ENCODE measurements at regions not wholly inside any gene's neighbourhood (a gene's known extent, or its start where the extent isn't known, plus 50 kb on each side); places are given as distances from the start of the nearest gene placed in this dataset.

GRCh38 chr10:47053081-47053798 lies 142.0 kb downstream of the PTPN20 start:
- H3K36me3 ChIP-seq (ENCODE audit: control insufficient read depth in 2 of 2, insufficient read depth in 2 of 2, low read length in 2 of 2), result no peaks in the 10 kb centered on the region
- no peaks in the 10 kb centered on the region for H3K4me1 ChIP-seq (ENCODE audit: control insufficient read depth in 2 of 2, insufficient read depth in 2 of 2, low read length in 2 of 2)
- no peaks in the 10 kb centered on the region for H3K27me3 ChIP-seq (ENCODE audit: control insufficient read depth in 2 of 2, insufficient read depth in 2 of 2, low read length in 2 of 2)
- H3K4me3 ChIP-seq (ENCODE audit: low read length in 2 of 2), result no peak overlapping the region
- H3K9me3 ChIP-seq (ENCODE audit: control insufficient read depth in 2 of 2, low read length in 2 of 2), result no peaks in the 10 kb centered on the region
- no peak overlapping the region for H3K27ac ChIP-seq (ENCODE audit: low read depth in 2 of 2, low read length in 2 of 2)
- H3K9ac ChIP-seq (ENCODE audit: low read depth in 1 of 2, low read length in 2 of 2), result no peak overlapping the region

GRCh38 chr10:47054974-47055373 lies 143.7 kb downstream of the PTPN20 start:
- H3K36me3 ChIP-seq (ENCODE audit: control insufficient read depth in 2 of 2, insufficient read depth in 2 of 2, low read length in 2 of 2), result no peaks in the 10 kb centered on the region
- H3K9me3 ChIP-seq (ENCODE audit: control insufficient read depth in 2 of 2, low read length in 2 of 2), result no peaks in the 10 kb centered on the region
- H3K9ac ChIP-seq (ENCODE audit: low read depth in 1 of 2, low read length in 2 of 2), result no peak overlapping the region
- H3K27ac ChIP-seq (ENCODE audit: low read depth in 2 of 2, low read length in 2 of 2), result no peak overlapping the region
- H3K4me3 ChIP-seq (ENCODE audit: low read length in 2 of 2), result no peak overlapping the region
- H3K4me1 ChIP-seq (ENCODE audit: control insufficient read depth in 2 of 2, insufficient read depth in 2 of 2, low read length in 2 of 2), result no peaks in the 10 kb centered on the region
- H3K27me3 ChIP-seq (ENCODE audit: control insufficient read depth in 2 of 2, insufficient read depth in 2 of 2, low read length in 2 of 2), result peaks cover 0 to 2% of the 10 kb centered on the region in 2 donors

GRCh38 chr10:47055386-47056246 lies 144.4 kb downstream of the PTPN20 start:
- Histone ChIP-seq H3K4me3 (ENCODE audit: low read length in 2 of 2) (no peak overlapping the region), H3K9ac (ENCODE audit: low read depth in 1 of 2, low read length in 2 of 2) (no peak overlapping the region), H3K36me3 (ENCODE audit: control insufficient read depth in 2 of 2, insufficient read depth in 2 of 2, low read length in 2 of 2) (no peaks in the 10 kb centered on the region), H3K4me1 (ENCODE audit: control insufficient read depth in 2 of 2, insufficient read depth in 2 of 2, low read length in 2 of 2) (no peaks in the 10 kb centered on the region), H3K27ac (ENCODE audit: low read depth in 2 of 2, low read length in 2 of 2) (no peak overlapping the region), H3K9me3 (ENCODE audit: control insufficient read depth in 2 of 2, low read length in 2 of 2) (no peaks in the 10 kb centered on the region), H3K27me3 (ENCODE audit: control insufficient read depth in 2 of 2, insufficient read depth in 2 of 2, low read length in 2 of 2) (peaks cover 0 to 2% of the 10 kb centered on the region in 2 donors)

GRCh38 chr10:47056247-47056510 lies 145.0 kb downstream of the PTPN20 start:
- Histone ChIP-seq H3K27me3 (ENCODE audit: control insufficient read depth in 2 of 2, insufficient read depth in 2 of 2, low read length in 2 of 2) (peaks cover 0 to 2% of the 10 kb centered on the region in 2 donors), H3K9me3 (ENCODE audit: control insufficient read depth in 2 of 2, low read length in 2 of 2) (no peaks in the 10 kb centered on the region), H3K4me3 (ENCODE audit: low read length in 2 of 2) (no peak overlapping the region), H3K36me3 (ENCODE audit: control insufficient read depth in 2 of 2, insufficient read depth in 2 of 2, low read length in 2 of 2) (no peaks in the 10 kb centered on the region), H3K9ac (ENCODE audit: low read depth in 1 of 2, low read length in 2 of 2) (no peak overlapping the region), H3K27ac (ENCODE audit: low read depth in 2 of 2, low read length in 2 of 2) (no peak overlapping the region), H3K4me1 (ENCODE audit: control insufficient read depth in 2 of 2, insufficient read depth in 2 of 2, low read length in 2 of 2) (no peaks in the 10 kb centered on the region)

- no peaks in the 10 kb centered on the region for H3K4me1 ChIP-seq (ENCODE audit: control insufficient read depth in 2 of 2, insufficient read depth in 2 of 2, low read length in 2 of 2)
- no peaks in the 10 kb centered on the region for H3K9me3 ChIP-seq (ENCODE audit: control insufficient read depth in 2 of 2, low read length in 2 of 2)
- H3K27me3 ChIP-seq (ENCODE audit: control insufficient read depth in 2 of 2, insufficient read depth in 2 of 2, low read length in 2 of 2), result peaks cover 0 to 2% of the 10 kb centered on the region in 2 donors
- no peak overlapping the region for H3K27ac ChIP-seq (ENCODE audit: low read depth in 2 of 2, low read length in 2 of 2)
- H3K9ac ChIP-seq (ENCODE audit: low read depth in 1 of 2, low read length in 2 of 2), result no peak overlapping the region
- H3K4me3 ChIP-seq (ENCODE audit: low read length in 2 of 2), result no peak overlapping the region
- H3K36me3 ChIP-seq (ENCODE audit: control insufficient read depth in 2 of 2, insufficient read depth in 2 of 2, low read length in 2 of 2), result no peaks in the 10 kb centered on the region
Observed at GRCh38 chr10:47057471-47057870, 146.2 kb downstream of the PTPN20 start.

- Histone ChIP-seq H3K36me3 (ENCODE audit: control insufficient read depth in 2 of 2, insufficient read depth in 2 of 2, low read length in 2 of 2) (no peaks in the 10 kb centered on the region), H3K4me1 (ENCODE audit: control insufficient read depth in 2 of 2, insufficient read depth in 2 of 2, low read length in 2 of 2) (no peaks in the 10 kb centered on the region), H3K27ac (ENCODE audit: low read depth in 2 of 2, low read length in 2 of 2) (no peak overlapping the region), H3K9me3 (ENCODE audit: control insufficient read depth in 2 of 2, low read length in 2 of 2) (no peaks in the 10 kb centered on the region), H3K4me3 (ENCODE audit: low read length in 2 of 2) (no peak overlapping the region), H3K9ac (ENCODE audit: low read depth in 1 of 2, low read length in 2 of 2) (no peak overlapping the region), H3K27me3 (ENCODE audit: control insufficient read depth in 2 of 2, insufficient read depth in 2 of 2, low read length in 2 of 2) (peaks cover 0 to 2% of the 10 kb centered on the region in 2 donors)
Observed at GRCh38 chr10:47058032-47058702, 146.9 kb downstream of the PTPN20 start.

GRCh38 chr10:47058961-47059391 lies 147.7 kb downstream of the PTPN20 start:
- peaks cover 0 to 2% of the 10 kb centered on the region in 2 donors for H3K27me3 ChIP-seq (ENCODE audit: control insufficient read depth in 2 of 2, insufficient read depth in 2 of 2, low read length in 2 of 2)
- H3K4me3 ChIP-seq (ENCODE audit: low read length in 2 of 2), result no peak overlapping the region
- H3K4me1 ChIP-seq (ENCODE audit: control insufficient read depth in 2 of 2, insufficient read depth in 2 of 2, low read length in 2 of 2), result no peaks in the 10 kb centered on the region
- H3K9ac ChIP-seq (ENCODE audit: low read depth in 1 of 2, low read length in 2 of 2), result no peak overlapping the region
- no peaks in the 10 kb centered on the region for H3K36me3 ChIP-seq (ENCODE audit: control insufficient read depth in 2 of 2, insufficient read depth in 2 of 2, low read length in 2 of 2)
- H3K9me3 ChIP-seq (ENCODE audit: control insufficient read depth in 2 of 2, low read length in 2 of 2), result no peaks in the 10 kb centered on the region
- H3K27ac ChIP-seq (ENCODE audit: low read depth in 2 of 2, low read length in 2 of 2), result no peak overlapping the region

GRCh38 chr10:47059606-47060311 lies 148.5 kb downstream of the PTPN20 start:
- Histone ChIP-seq H3K4me1 (ENCODE audit: control insufficient read depth in 2 of 2, insufficient read depth in 2 of 2, low read length in 2 of 2) (no peaks in the 10 kb centered on the region), H3K27ac (ENCODE audit: low read depth in 2 of 2, low read length in 2 of 2) (no peak overlapping the region), H3K9ac (ENCODE audit: low read depth in 1 of 2, low read length in 2 of 2) (no peak overlapping the region), H3K4me3 (ENCODE audit: low read length in 2 of 2) (no peak overlapping the region), H3K27me3 (ENCODE audit: control insufficient read depth in 2 of 2, insufficient read depth in 2 of 2, low read length in 2 of 2) (peaks cover 0 to 2% of the 10 kb centered on the region in 2 donors), H3K36me3 (ENCODE audit: control insufficient read depth in 2 of 2, insufficient read depth in 2 of 2, low read length in 2 of 2) (no peaks in the 10 kb centered on the region), H3K9me3 (ENCODE audit: control insufficient read depth in 2 of 2, low read length in 2 of 2) (no peaks in the 10 kb centered on the region)

GRCh38 chr10:47060356-47060755 lies 149.1 kb downstream of the PTPN20 start:
- H3K9ac ChIP-seq (ENCODE audit: low read depth in 1 of 2, low read length in 2 of 2), result no peak overlapping the region
- H3K27ac ChIP-seq (ENCODE audit: low read depth in 2 of 2, low read length in 2 of 2), result no peak overlapping the region
- H3K36me3 ChIP-seq (ENCODE audit: control insufficient read depth in 2 of 2, insufficient read depth in 2 of 2, low read length in 2 of 2), result no peaks in the 10 kb centered on the region
- peaks cover 0 to 2% of the 10 kb centered on the region in 2 donors for H3K27me3 ChIP-seq (ENCODE audit: control insufficient read depth in 2 of 2, insufficient read depth in 2 of 2, low read length in 2 of 2)
- H3K4me1 ChIP-seq (ENCODE audit: control insufficient read depth in 2 of 2, insufficient read depth in 2 of 2, low read length in 2 of 2), result no peaks in the 10 kb centered on the region
- H3K4me3 ChIP-seq (ENCODE audit: low read length in 2 of 2), result no peak overlapping the region
- no peaks in the 10 kb centered on the region for H3K9me3 ChIP-seq (ENCODE audit: control insufficient read depth in 2 of 2, low read length in 2 of 2)
